NCI-H1417 treated with DMSO at 0.1 percent for 48 hours (cell line): ENCODE measurements at regions not wholly inside any gene's neighbourhood (a gene's known extent, or its start where the extent isn't known, plus 50 kb on each side); places are given as distances from the start of the nearest gene placed in this dataset.

Source experiments
- DNase-seq: peaks from one replicate; lab custom pipeline; 2025; lab: John Stamatoyannopoulos, UW

GRCh38 chr6:53974941-53975340 is 136.3 kb upstream of the MLIP start:
- no peak for DNase-seq

- no peak for DNase-seq
Measured at GRCh38 chr6:53975941-53976615, 135.2 kb upstream of the MLIP start.

- DNase-seq = no peak
Measured at GRCh38 chr6:53977551-53977950, 133.7 kb upstream of the MLIP start.

GRCh38 chr6:53979468-53980067 is 131.7 kb upstream of the MLIP start:
- DNase-seq = peak; percentile 25

GRCh38 chr6:53982366-53983050 is 128.7 kb upstream of the MLIP start:
- DNase-seq = no peak

- no peak for DNase-seq
Measured at GRCh38 chr6:53983301-53983700, 127.9 kb upstream of the MLIP start.

GRCh38 chr6:53984163-53984562 is 127.1 kb upstream of the MLIP start:
- no peak for DNase-seq

GRCh38 chr6:53984581-53984980 is 126.7 kb upstream of the MLIP start:
- DNase-seq = no peak

- DNase-seq = no peak
Measured at GRCh38 chr6:53985366-53985765, 125.9 kb upstream of the MLIP start.

GRCh38 chr6:53986165-53986720 is 125.0 kb upstream of the MLIP start:
- peak; percentile 32 for DNase-seq

- no peak for DNase-seq
Measured at GRCh38 chr6:53986721-53987521, 124.3 kb upstream of the MLIP start.

GRCh38 chr6:53987522-53987888 is 123.7 kb upstream of the MLIP start:
- DNase-seq = no peak

GRCh38 chr6:53989504-53989903 is 121.7 kb upstream of the MLIP start:
- DNase-seq = no peak

- DNase-seq = no peak
Measured at GRCh38 chr6:53992522-53992921, 118.7 kb upstream of the MLIP start.

GRCh38 chr6:53994201-53994600 is 117.0 kb upstream of the MLIP start:
- no peak for DNase-seq

- no peak for DNase-seq
Measured at GRCh38 chr6:53995935-53996334, 115.3 kb upstream of the MLIP start.

- DNase-seq = no peak
Measured at GRCh38 chr6:53998303-53998702, 112.9 kb upstream of the MLIP start.

- no peak for DNase-seq
Measured at GRCh38 chr6:53999088-53999755, 112.0 kb upstream of the MLIP start.

- DNase-seq = no peak
Measured at GRCh38 chr6:54002116-54002515, 109.1 kb upstream of the MLIP start.

GRCh38 chr6:54003316-54003715 is 107.9 kb upstream of the MLIP start:
- no peak for DNase-seq

- no peak for DNase-seq
Measured at GRCh38 chr6:54008589-54008988, 102.7 kb upstream of the MLIP start.
